PC-3 (cell line): ENCODE measurements at regions not wholly inside any gene's neighbourhood (a gene's known extent, or its start where the extent isn't known, plus 50 kb on each side); places are given as distances from the start of the nearest gene placed in this dataset.

ENCODE experiments used
- ATAC-seq: fragments of 200-7000 bp; cut with Tn5 transposase; 2 replicates; pipeline ENCODE4 v1.9.1; 2020; ENCODE audit warnings: mild to moderate bottlenecking, moderate library complexity
- BruUV-seq: library from RNA; stranded (reverse); fragments of 400-500 nt; replicated peaks from 2 replicates; lab custom pipeline; 2021; lab: Mats Ljungman, UMichigan
- CTCF ChIA-PET: fragments of 300-600 bp; sonication (Branson Sonifier 250); formaldehyde crosslinking; loops from one replicate; lab custom pipeline; 2022; ENCODE audit warnings: antibody characterized with exemption; lab: Charles Lee
- POLR2A ChIA-PET: fragments of 300-600 bp; sonication (Branson Sonifier 250); formaldehyde crosslinking; loops from one replicate; lab custom pipeline; 2022; ENCODE audit warnings: antibody characterized with exemption; ENCODE audit not compliant: unreplicated experiment; lab: Charles Lee
- DNase-seq: peaks from one replicate; pipeline ENCODE4 v3.0.0-alpha.2; 2015
- H2AFZ ChIP-seq: fragments of 300-600 bp; sonication (generic); 2 replicates; pipeline ENCODE4 v1.6.0; 2016; ENCODE audit warnings: antibody characterized with exemption, low read length
- H3F3A ChIP-seq: fragments of 300-600 bp; sonication (generic); one replicate; pipeline ENCODE4 v1.6.0; 2017; ENCODE audit warnings: antibody characterized with exemption, low read length, control low read depth, mild to moderate bottlenecking; ENCODE audit not compliant: unreplicated experiment
- H3K27ac ChIP-seq: fragments of 300-600 bp; sonication (generic); 2 replicates; pipeline ENCODE4 v1.5.1; 2016; ENCODE audit warnings: mild to moderate bottlenecking, low read length
- H3K27me3 ChIP-seq: fragments of 300-600 bp; sonication (generic); 2 replicates; pipeline ENCODE4 v1.6.1; 2016; ENCODE audit warnings: low read length, mixed read lengths
- H3K36me3 ChIP-seq: fragments of 300-600 bp; sonication (generic); 2 replicates; pipeline ENCODE4 v1.6.1; 2016; ENCODE audit warnings: low read depth, mixed run types, low read length, mixed read lengths
- H3K4me1 ChIP-seq: fragments of 300-600 bp; sonication (generic); 2 replicates; pipeline ENCODE4 v1.5.1; 2016; ENCODE audit warnings: low read length; ENCODE audit not compliant: insufficient read depth
- H3K4me2 ChIP-seq: fragments of 300-600 bp; sonication (generic); 2 replicates; pipeline ENCODE4 v1.6.0; 2016; ENCODE audit warnings: low read length
- H3K4me3 ChIP-seq: fragments of 300-600 bp; sonication (generic); 2 replicates; pipeline ENCODE4 v1.5.1; 2016; ENCODE audit warnings: mild to moderate bottlenecking, low read length, mixed read lengths
- H3K79me2 ChIP-seq: fragments of 300-600 bp; sonication (generic); 2 replicates; pipeline ENCODE4 v1.6.1; 2017; ENCODE audit warnings: low read length, mixed read lengths
- H3K9ac ChIP-seq: fragments of 300-600 bp; sonication (generic); 2 replicates; pipeline ENCODE4 v1.6.0; 2016; ENCODE audit warnings: mild to moderate bottlenecking, low read length
- H3K9me2 ChIP-seq: fragments of 300-600 bp; sonication (generic); replicated peaks from 2 replicates; pipeline ENCODE4 v1.6.1; 2016; ENCODE audit warnings: mixed run types, low read length, mixed read lengths
- H3K9me3 ChIP-seq: fragments of 300-600 bp; sonication (generic); 2 replicates; pipeline ENCODE4 v1.6.1; 2016; ENCODE audit warnings: low read length, mixed read lengths
- H4K20me1 ChIP-seq: fragments of 300-600 bp; sonication (generic); 2 replicates; pipeline ENCODE4 v1.6.1; 2016; ENCODE audit warnings: low read length, mixed read lengths
- EZH2 ChIP-seq: fragments of 300-600 bp; sonication (generic); IDR thresholded peaks from one replicate; pipeline ENCODE4 v1.6.1; 2017; ENCODE audit warnings: antibody characterized with exemption, mild to moderate bottlenecking, low read length; ENCODE audit not compliant: unreplicated experiment
- EZH2phosphoT487 ChIP-seq: fragments of 300-600 bp; sonication (generic); IDR thresholded peaks from 2 replicates; pipeline ENCODE4 v1.6.1; 2018; ENCODE audit warnings: mild to moderate bottlenecking, antibody characterized with exemption, low read length, borderline replicate concordance
- intact Hi-C: fragments of 100-400 bp; cut with micrococcal nuclease; formaldehyde crosslinking; loops from 2 replicates; pipeline ENCODE4 v1.9.0; 2023
- TF ChIP-seq, protein P1 (sequence below): fragments of 300-600 bp; sonication (generic); conservative IDR thresholded peaks from 2 replicates; pipeline ENCODE4 v1.5.1; 2017; ENCODE audit warnings: antibody characterized with exemption, low read depth, mild to moderate bottlenecking, low read length

DNA sequence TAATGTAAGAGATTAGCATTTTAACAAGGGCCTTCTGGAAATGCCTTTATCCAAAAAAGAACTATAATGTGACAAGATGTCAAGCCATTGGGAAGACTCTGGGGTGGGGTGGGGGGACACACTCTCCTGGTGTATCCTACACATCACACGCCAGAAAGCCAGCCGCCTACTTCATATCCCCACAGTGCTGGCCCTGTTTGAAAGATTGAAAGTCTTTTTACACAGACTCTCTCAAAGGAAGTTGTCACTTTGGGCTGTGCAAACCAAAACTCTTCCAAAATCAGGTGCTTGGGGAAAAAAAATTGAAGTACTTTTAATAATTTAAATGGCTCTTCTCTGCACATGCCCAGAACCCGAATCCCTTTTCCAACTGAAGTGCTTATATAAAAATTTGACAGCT is 666.7 kb downstream of the BCL11A start:
- intact Hi-C loops = no loop called here
- DNase-seq (no peak), ATAC-seq (no peak)
- H3K27ac ChIP-seq = no peak overlapping the region
- H3K4me1 ChIP-seq = no peaks in the 10 kb centered on the region
- no peaks in the 10 kb centered on the region for H3K36me3 ChIP-seq
- H3K9me3 ChIP-seq = no peaks in the 10 kb centered on the region
- H3K79me2 ChIP-seq = no peaks in the 10 kb centered on the region
- no peak overlapping the region for H3K4me3 ChIP-seq
- no peaks in the 10 kb centered on the region for H4K20me1 ChIP-seq
- H3K9ac ChIP-seq = no peak overlapping the region
- no peak overlapping the region for H3K4me2 ChIP-seq
- H2AFZ ChIP-seq = no peak overlapping the region
- H3F3A ChIP-seq = no peaks in the 10 kb centered on the region
- BruUV-seq = no TSS peak
- CTCF ChIA-PET = no interaction called here
- POLR2A ChIA-PET = no interaction called here
- H3K27me3 ChIP-seq = peaks cover 39% of the 10 kb centered on the region
- no peak for TF ChIP-seq EZH2
- TF ChIP-seq EZH2phosphoT487 = no peak
- TF ChIP-seq, protein P1, sequence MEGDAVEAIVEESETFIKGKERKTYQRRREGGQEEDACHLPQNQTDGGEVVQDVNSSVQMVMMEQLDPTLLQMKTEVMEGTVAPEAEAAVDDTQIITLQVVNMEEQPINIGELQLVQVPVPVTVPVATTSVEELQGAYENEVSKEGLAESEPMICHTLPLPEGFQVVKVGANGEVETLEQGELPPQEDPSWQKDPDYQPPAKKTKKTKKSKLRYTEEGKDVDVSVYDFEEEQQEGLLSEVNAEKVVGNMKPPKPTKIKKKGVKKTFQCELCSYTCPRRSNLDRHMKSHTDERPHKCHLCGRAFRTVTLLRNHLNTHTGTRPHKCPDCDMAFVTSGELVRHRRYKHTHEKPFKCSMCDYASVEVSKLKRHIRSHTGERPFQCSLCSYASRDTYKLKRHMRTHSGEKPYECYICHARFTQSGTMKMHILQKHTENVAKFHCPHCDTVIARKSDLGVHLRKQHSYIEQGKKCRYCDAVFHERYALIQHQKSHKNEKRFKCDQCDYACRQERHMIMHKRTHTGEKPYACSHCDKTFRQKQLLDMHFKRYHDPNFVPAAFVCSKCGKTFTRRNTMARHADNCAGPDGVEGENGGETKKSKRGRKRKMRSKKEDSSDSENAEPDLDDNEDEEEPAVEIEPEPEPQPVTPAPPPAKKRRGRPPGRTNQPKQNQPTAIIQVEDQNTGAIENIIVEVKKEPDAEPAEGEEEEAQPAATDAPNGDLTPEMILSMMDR = no peak
- H3K9me2 ChIP-seq = no peaks in the 10 kb centered on the region

DNA sequence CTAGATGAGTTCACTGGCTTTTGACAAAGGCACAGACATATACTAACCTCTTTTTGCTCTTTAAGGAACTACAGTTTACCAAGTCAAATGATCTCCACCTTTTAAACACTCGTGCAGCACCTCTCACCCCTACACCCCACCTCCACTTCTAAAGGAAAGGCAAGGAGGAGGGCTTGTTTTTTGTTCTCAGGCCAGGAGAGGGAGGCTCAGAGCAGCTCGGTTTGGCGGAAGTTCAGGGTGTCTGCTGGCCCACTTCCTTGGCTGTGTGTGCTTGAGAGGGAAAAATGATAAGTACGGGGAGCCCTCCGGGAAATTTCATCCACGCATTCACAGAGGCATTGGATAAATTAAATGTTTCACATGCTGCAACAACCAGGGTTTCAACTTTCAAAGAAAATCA is 667.9 kb downstream of the BCL11A start:
- Histone ChIP-seq H3K4me1 (no peaks in the 10 kb centered on the region), H3F3A (no peaks in the 10 kb centered on the region), H2AFZ (no peak overlapping the region), H3K4me2 (no peak overlapping the region), H3K9ac (no peak overlapping the region), H3K4me3 (no peak overlapping the region), H3K27ac (no peak overlapping the region), H3K9me3 (no peaks in the 10 kb centered on the region), H3K9me2 (no peaks in the 10 kb centered on the region), H3K79me2 (no peaks in the 10 kb centered on the region), H3K27me3 (peaks cover 39% of the 10 kb centered on the region), H3K36me3 (no peaks in the 10 kb centered on the region), H4K20me1 (no peaks in the 10 kb centered on the region)
- ChIA-PET POLR2A (no interaction called here), CTCF (no interaction called here)
- DNase-seq (no peak), ATAC-seq (no peak)
- no TSS peak for BruUV-seq
- intact Hi-C loops = no loop called here
- TF ChIP-seq EZH2 = no peak
- TF ChIP-seq EZH2phosphoT487 = no peak
- TF ChIP-seq, protein P1 = no peak

DNA sequence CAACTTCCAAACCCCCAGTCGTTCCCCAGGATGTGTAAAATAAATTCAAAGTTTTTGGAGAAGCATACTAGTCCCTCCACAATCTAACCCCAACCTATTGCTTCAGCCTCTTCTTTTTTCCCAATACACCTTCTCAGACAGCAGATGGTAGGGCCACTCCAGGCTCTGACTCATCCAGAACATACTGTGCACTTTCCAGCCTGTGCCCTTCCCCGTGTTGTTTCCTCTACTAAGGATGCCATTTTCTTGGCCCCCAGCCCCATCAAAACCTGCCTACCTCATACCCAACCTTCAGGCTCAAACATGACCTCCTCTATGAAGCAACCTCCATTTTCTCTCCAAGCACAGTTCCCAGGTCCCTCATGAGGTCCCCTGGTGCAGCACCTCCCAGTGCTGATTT is 669.3 kb downstream of the BCL11A start:
- TF ChIP-seq EZH2 (no peak), EZH2phosphoT487 (no peak)
- TF ChIP-seq, protein P1 = no peak
- H4K20me1 ChIP-seq = no peaks in the 10 kb centered on the region
- BruUV-seq = no TSS peak
- no peaks in the 10 kb centered on the region for H3K4me1 ChIP-seq
- no peak for DNase-seq
- no peaks in the 10 kb centered on the region for H3F3A ChIP-seq
- H3K9me3 ChIP-seq = no peaks in the 10 kb centered on the region
- ChIA-PET POLR2A (no interaction called here), CTCF (interaction anchor here (0.6 kb wide), 1 partner anchor 364 kb away, joined by 7 read pairs; no protein-coding TSS in a partner anchor)
- H3K4me2 ChIP-seq = no peak overlapping the region
- H3K36me3 ChIP-seq = no peaks in the 10 kb centered on the region
- no peak overlapping the region for H3K4me3 ChIP-seq
- intact Hi-C loops = no loop called here
- no peaks in the 10 kb centered on the region for H3K9me2 ChIP-seq
- H2AFZ ChIP-seq = no peak overlapping the region
- H3K79me2 ChIP-seq = no peaks in the 10 kb centered on the region
- no peak overlapping the region for H3K27ac ChIP-seq
- no peak overlapping the region for H3K9ac ChIP-seq
- ATAC-seq = no peak
- peaks cover 28% of the 10 kb centered on the region for H3K27me3 ChIP-seq
